ENCODE measurements at regions not wholly inside any gene's neighbourhood (a gene's known extent, or its start where the extent isn't known, plus 50 kb on each side); places are given as distances from the start of the nearest gene placed in this dataset.

DNA sequence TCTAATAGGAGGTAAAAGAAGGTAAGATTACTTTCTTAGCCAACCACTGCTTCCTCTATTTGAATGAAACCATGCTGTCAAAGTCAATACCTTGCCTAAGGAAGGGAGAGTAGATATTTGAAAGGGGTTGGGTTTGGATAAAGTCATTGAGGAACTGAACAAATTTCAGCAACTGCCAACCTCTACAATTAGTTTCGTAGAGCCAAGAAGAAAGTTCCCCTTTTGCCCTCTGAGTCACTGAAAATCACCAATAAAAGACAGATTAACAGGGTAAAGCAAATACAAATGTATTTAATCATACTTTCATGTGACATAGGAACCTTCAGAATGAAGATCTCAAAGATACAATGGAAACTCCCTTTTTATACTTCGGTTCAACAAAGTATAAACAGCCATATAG is 615.7 kb downstream of the GABRG2 start:
- TF ChIP-seq, protein P1, sequence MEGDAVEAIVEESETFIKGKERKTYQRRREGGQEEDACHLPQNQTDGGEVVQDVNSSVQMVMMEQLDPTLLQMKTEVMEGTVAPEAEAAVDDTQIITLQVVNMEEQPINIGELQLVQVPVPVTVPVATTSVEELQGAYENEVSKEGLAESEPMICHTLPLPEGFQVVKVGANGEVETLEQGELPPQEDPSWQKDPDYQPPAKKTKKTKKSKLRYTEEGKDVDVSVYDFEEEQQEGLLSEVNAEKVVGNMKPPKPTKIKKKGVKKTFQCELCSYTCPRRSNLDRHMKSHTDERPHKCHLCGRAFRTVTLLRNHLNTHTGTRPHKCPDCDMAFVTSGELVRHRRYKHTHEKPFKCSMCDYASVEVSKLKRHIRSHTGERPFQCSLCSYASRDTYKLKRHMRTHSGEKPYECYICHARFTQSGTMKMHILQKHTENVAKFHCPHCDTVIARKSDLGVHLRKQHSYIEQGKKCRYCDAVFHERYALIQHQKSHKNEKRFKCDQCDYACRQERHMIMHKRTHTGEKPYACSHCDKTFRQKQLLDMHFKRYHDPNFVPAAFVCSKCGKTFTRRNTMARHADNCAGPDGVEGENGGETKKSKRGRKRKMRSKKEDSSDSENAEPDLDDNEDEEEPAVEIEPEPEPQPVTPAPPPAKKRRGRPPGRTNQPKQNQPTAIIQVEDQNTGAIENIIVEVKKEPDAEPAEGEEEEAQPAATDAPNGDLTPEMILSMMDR (IDR thresholded peaks at IDR 0.05): no peak
- TF ChIP-seq POLR2AphosphoS5 (IDR thresholded peaks at IDR 0.05) (no peak), POLR2A (IDR thresholded peaks at IDR 0.05) (no peak)
